ENCODE measurements at regions not wholly inside any gene's neighbourhood (a gene's known extent, or its start where the extent isn't known, plus 50 kb on each side); places are given as distances from the start of the nearest gene placed in this dataset.
A peak's percentile ranks its signal among the peaks of the same experiment; 100 is the strongest.

DNA sequence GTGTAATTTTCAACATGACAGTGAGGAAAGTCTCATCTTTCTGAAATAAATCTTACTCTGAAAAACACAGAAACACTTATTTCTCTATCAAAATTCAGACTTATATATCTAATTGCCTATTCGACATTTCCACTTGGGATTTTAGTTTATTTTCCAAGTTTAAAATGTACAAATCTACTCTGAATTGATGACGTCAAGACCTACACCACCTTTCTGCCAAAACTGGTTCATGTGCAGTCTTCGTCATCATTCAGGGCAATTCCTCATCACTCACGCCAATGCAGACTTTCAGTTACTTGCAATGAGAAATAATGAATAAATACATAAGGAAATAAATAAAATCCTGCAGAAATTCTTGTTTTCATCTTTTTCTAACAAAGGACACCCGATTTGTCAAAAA is 843.8 kb downstream of the C12orf50 start:
- Histone ChIP-seq H3K4me3 (no peak overlapping the region), H3K9me3 (peaks cover 0 to 4% (median 0%) of the 10 kb centered on the region in 8 donors), H3K27me3 (replicated peaks in 1 of 7) (no peaks in the 10 kb centered on the region), H3K4me1 (no peaks in the 10 kb centered on the region), H3K27ac (no peak overlapping the region), H3K36me3 (no peaks in the 10 kb centered on the region)
- TF ChIP-seq POLR2A (IDR thresholded peaks at IDR 0.05) (no peak), POLR2AphosphoS5 (IDR thresholded peaks at IDR 0.05) (no peak)
- TF ChIP-seq, protein P1, sequence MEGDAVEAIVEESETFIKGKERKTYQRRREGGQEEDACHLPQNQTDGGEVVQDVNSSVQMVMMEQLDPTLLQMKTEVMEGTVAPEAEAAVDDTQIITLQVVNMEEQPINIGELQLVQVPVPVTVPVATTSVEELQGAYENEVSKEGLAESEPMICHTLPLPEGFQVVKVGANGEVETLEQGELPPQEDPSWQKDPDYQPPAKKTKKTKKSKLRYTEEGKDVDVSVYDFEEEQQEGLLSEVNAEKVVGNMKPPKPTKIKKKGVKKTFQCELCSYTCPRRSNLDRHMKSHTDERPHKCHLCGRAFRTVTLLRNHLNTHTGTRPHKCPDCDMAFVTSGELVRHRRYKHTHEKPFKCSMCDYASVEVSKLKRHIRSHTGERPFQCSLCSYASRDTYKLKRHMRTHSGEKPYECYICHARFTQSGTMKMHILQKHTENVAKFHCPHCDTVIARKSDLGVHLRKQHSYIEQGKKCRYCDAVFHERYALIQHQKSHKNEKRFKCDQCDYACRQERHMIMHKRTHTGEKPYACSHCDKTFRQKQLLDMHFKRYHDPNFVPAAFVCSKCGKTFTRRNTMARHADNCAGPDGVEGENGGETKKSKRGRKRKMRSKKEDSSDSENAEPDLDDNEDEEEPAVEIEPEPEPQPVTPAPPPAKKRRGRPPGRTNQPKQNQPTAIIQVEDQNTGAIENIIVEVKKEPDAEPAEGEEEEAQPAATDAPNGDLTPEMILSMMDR (IDR thresholded peaks at IDR 0.05 in 8 of 11, conservative IDR thresholded peaks at IDR 0.05 in 3 of 11) = no peak
- intact Hi-C loops (cut with DNase I; ENCODE audit: low total_unique reads) = no loop called here
- DNase-seq = no peak
- WGBS, 5 donors = 71 to 84% (median 80%) methylated on average over 5 of the region's 5 CpGs

DNA sequence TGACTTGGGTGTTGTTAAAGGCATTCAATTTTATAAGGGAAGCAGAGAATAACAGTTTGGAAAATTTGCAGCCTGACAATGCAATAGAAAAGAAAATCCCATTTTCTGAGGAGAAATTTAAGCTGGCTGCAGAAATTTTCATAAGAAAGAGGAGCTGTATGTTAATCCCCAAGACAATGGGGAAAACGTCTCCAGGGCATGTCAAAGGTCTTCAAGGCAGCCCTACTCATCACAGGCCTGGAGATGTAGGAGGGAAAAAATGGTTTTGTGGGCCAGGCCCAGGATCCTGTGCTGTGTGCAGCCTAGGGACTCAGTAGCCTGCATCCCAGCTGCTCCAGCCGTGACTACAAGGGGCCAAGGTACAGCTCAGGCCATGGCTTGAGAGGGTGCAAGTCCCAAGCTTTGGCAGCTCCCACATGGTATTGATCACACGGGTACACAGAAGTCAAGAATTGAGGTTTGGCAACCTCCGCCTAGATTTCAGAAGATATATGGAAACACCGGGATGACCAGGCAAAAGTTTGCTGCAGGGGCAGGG is 846.4 kb downstream of the C12orf50 start:
- H3K27ac ChIP-seq = no peak overlapping the region
- DNase-seq = peak; percentile 35
- TF ChIP-seq POLR2AphosphoS5 (IDR thresholded peaks at IDR 0.05) = no peak
- TF ChIP-seq POLR2A (IDR thresholded peaks at IDR 0.05) = no peak
- TF ChIP-seq, protein P1 (IDR thresholded peaks at IDR 0.05 in 8 of 11, conservative IDR thresholded peaks at IDR 0.05 in 3 of 11) = no peak
- peaks cover 0 to 4% (median 0%) of the 10 kb centered on the region in 8 donors for H3K9me3 ChIP-seq
- H3K36me3 ChIP-seq = no peaks in the 10 kb centered on the region
- H3K4me1 ChIP-seq = no peaks in the 10 kb centered on the region
- intact Hi-C loops (cut with DNase I; ENCODE audit: low total_unique reads) = no loop called here
- H3K4me3 ChIP-seq = no peak overlapping the region
- no peaks in the 10 kb centered on the region for H3K27me3 ChIP-seq (replicated peaks in 1 of 7)
- WGBS, 5 donors = 77 to 85% (median 83%) methylated on average over 5 of the region's 5 CpGs

DNA sequence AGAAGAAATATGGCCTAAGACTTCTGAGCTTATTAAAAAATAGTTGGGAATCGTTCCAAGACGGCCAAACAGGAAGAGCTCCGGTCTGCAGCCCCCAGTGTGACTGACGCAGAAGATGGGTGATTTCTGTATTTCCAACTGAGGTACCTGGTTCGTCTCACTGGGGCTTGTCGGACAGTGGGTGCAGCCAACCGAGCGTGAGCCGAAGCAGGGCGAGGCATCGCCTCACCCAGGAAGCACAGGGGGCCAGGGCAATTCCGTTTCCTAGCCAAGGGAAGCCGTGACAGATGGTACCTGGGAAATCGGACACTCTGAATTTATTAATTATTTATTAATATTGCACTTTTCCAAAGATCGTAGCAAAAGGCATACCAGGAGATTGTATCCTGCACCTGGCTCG is 857.8 kb downstream of the C12orf50 start:
- H3K27me3 ChIP-seq (replicated peaks in 1 of 7) = no peaks in the 10 kb centered on the region
- WGBS, 5 donors = 83 to 94% (median 88%) methylated on average over 15 to 16 of the region's 16 CpGs
- no peak overlapping the region for H3K27ac ChIP-seq
- peaks cover 0 to 32% (median 7%) of the 10 kb centered on the region in 8 donors for H3K9me3 ChIP-seq
- TF ChIP-seq, protein P1 (IDR thresholded peaks at IDR 0.05 in 8 of 11, conservative IDR thresholded peaks at IDR 0.05 in 3 of 11) = no peak
- TF ChIP-seq POLR2A (IDR thresholded peaks at IDR 0.05) (no peak), POLR2AphosphoS5 (IDR thresholded peaks at IDR 0.05) (no peak)
- H3K4me3 ChIP-seq = no peak overlapping the region
- H3K4me1 ChIP-seq = no peaks in the 10 kb centered on the region
- DNase-seq = peak; percentile 38
- intact Hi-C loops (cut with DNase I; ENCODE audit: low total_unique reads) = no loop called here
- no peaks in the 10 kb centered on the region for H3K36me3 ChIP-seq

DNA sequence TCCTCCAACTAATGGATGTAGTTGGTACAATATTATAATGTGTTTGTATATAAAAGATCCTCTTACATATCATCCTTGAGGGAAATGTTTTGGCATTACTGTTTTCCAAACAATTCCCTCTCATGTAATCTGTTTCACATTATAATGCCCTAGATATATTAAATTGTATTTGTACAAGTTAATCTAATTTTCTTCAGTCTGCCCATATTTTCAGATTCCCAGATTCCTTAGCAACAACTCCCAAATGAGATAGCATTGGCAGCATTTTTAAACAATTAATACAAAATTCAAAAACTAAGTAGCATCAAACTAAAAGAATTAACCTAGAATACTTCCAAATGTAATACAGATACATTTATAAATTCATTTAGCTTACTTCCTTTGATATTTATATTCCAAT is 860.2 kb downstream of the C12orf50 start:
- Histone ChIP-seq H3K27me3 (replicated peaks in 1 of 7) (no peaks in the 10 kb centered on the region), H3K27ac (no peak overlapping the region), H3K36me3 (no peaks in the 10 kb centered on the region), H3K9me3 (peaks cover 0 to 51% (median 25%) of the 10 kb centered on the region in 8 donors), H3K4me1 (no peaks in the 10 kb centered on the region), H3K4me3 (no peak overlapping the region)
- DNase-seq = no peak
- TF ChIP-seq, protein P1 (IDR thresholded peaks at IDR 0.05 in 8 of 11, conservative IDR thresholded peaks at IDR 0.05 in 3 of 11) = no peak
- intact Hi-C loops (cut with DNase I; ENCODE audit: low total_unique reads) = no loop called here
